NCI-H1417 (cell line): ENCODE measurements at regions not wholly inside any gene's neighbourhood (a gene's known extent, or its start where the extent isn't known, plus 50 kb on each side); places are given as distances from the start of the nearest gene placed in this dataset.

Experiments
- DNase-seq, 3 experiments: peaks; one replicate each; lab custom pipeline; 2025; lab: John Stamatoyannopoulos, UW

DNA sequence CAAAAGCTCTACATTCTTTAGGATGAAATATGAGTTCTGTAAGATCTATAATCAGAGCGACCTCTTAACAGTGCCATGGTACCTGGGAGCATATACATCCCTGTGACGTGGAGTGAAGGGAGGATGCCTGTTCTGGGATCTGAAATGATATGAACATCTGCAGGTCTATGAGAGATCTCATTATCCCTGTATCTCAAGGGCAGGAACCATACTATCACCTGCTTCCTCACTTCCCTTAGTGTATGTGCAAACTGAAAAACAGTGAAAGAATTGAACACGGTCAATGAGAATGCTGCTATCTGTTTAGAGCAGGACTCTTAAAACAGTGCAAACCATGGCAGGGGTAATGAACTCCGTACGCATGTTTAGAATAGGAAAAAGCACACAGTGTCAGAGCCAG lies 364.0 kb downstream of the LPIN1 start:
- no peak for DNase-seq

DNA sequence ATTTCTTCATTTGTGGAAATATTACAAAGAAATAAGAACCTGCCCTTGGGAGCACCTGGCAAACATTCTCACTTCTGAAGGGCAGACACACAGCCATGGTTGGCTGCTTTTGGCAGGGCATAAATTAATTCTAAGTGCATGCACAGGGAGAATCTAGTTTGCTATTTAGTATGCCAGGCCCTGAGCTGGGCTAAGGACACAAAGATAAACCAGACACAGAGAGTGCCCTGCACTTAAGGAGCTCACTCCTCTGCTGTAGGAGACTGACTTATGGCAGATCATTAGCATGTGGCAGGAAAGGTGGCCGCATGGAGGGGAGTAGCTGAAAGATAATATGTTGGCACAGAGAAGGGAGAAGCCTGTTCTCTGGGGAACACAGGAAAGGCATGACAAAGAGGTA lies 367.0 kb downstream of the LPIN1 start:
- DNase-seq, result peak in 1 of 3 experiments; percentile 56

DNA sequence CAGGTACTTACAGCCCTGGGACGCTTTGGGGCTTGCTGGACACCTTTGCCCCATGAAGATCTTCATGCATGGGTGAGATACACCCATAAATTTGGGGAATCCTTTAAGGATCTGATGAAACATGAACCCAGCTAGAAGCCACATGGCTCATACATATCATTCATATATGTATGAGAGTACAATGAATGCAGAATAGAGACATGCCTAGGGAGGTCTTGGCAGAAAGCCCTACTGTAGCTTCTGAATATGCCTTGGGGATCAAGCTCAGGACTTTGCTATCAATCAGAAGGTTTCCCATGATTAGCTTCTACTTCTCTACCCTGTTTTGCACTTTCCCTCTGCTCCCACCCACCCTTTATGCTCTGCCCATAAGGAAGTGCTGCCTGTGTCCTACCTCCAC lies 368.4 kb downstream of the LPIN1 start:
- DNase-seq, result no peak

DNA sequence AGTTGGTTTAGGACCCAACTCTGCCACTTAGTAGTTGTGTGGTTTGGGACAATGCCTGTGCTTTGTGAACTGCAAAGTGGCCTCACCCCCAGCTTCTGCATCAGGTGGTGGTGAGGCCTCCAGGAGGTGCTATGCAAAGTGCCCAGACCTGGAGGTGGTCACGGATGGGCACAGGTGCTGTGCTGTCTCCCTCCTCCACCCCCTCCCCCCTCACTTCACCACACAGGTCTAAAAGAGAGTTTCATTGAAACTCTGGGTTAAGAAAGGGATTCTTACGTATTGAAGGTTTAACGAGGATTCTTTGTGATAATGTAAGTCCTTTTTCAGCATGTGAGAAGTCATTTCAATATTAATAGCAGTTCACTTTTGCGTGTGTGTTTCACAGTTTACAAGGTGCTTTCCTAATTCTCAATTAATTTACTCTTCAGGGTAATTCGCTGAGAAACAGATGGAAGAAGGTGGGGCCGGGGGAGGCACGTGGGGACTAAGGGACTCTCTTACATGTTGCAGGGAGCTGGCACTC lies 369.9 kb downstream of the LPIN1 start:
- no peak for DNase-seq

DNA sequence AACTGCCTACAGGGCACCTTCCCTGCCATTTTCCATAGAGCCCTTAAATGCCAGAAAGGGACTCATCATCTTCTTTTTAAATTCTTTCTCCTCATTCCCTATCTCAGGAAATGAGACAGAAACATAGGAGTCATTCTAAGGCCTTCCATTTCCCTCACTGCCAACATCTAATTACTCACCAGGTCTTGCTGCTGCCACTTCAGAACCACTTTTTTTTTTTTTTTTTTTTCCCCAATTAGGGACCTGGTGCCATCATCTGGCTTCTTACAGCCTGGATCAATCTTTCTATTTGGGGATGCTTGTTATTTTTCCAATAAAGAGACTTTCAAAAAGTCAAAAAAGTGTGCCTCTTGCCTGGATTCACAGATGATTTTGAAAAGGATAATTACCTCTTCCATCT lies 373.4 kb downstream of the LPIN1 start:
- DNase-seq, result no peak

DNA sequence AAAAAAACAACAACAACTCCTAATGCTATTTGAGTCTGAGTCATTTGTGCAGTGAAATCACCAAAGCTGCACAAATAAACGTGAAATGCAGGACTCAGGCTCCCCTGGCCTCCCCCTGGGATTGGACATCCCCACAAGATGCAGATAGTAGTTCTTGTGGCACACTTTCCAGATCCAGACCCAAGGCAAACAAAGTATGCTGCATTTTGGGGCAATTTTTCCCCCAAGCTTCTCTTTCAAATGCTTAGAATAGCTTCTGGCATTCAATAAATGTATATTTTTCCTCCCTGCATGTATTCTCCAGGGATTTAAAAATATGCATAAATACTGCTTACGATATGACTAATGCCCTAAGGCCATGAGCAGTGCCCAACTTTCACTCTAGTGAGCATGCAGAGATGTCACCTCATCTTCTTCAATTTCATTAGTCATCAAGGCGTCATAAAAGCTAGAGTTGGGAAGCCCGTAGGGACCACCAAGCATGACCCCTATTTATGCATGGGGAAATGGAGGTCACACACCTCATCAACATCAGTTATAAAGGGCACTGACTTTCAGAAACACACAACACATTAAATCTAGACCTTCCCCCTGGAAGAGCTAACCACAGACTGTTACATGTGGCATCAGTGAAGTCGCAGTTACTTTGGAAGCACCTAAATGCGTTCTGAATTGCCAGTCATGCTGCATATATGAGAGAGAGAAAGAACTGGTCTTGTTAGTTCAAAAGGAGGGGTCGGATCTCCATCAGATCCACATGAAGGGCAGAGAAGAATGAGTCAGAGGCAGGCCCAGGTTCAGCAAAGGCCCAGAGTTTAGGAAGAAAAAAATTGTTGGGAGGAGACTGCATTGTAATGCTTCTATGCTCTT lies 374.1 kb downstream of the LPIN1 start:
- no peak for DNase-seq

DNA sequence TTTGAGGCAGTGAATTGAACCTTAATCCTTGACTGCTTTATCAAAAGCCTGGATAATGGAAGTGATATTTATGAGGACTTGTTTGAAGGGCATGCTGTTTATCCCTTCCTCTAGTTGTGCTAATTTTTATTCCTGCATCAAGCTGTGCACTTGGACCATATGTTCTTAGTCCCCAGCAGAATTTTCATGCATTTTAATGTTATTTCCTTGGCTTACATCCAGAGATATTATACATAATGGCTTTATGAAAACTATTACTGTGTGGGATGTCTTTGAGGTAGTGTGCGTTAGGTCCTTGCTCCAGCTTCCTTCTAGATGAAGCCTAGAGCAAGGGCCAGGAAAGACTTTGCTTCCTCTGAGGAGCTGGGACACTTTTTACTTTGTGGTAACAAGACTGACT lies 378.4 kb downstream of the LPIN1 start:
- DNase-seq, result no peak

DNA sequence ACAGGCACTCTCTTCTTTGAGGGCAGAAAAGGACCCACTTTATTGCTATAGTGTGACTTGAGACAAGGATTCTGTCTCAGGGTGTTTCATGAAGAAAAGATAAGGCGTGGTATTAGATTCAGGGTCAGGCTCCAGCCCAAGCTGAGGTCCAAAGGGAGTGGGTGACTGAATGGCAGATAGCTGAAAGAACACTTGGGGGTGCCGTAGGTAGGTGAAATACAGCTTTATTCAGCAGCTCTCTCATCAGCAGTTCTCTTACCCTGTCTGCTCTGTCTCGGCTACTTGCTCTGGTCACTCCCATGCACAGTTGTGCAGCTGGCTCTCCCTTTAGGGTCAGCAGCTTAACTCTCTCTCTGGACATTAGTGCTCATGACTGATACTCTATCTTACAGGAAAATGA lies 379.9 kb downstream of the LPIN1 start:
- peak in 1 of 3 experiments; percentile 10 for DNase-seq

DNA sequence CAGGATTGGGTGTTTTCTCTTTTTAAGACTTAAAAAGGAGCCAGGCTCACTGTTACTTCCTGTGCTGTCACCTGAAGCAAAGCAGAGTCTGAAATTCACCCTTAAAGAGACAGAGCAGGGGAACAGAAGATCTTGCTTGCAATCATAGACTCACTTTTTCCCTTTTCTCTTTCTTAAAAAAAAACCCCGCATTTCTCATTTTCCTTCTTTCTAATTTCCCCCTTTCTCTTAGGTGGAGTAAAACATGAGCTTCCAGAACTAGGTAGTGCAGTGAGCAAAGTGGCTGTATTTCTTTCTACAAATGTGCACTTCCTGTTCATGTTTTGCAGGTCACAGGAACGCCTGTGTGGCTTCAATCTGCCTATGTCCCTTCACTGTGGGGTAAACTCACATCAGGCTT lies 381.2 kb downstream of the LPIN1 start:
- DNase-seq, result no peak

DNA sequence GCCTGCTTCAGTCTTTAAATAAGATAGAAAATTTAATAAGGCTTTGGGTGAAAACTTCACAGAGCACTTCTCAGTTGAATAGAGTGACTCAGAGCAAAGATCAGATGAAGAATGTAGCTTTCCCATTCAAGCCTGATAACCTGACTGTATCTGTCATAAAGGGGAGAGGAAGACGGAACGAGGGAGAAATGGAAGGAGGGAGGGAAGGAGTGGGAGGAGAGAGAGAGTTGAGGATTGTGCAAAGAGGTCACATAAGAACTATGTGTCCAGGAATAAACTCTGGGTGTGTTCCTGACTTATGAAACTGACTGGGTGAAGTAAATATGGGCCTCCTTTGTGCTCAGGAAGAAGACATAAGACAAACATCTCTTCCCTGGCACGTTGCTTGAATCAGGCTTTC lies 385.5 kb downstream of the LPIN1 start:
- DNase-seq, result no peak

DNA sequence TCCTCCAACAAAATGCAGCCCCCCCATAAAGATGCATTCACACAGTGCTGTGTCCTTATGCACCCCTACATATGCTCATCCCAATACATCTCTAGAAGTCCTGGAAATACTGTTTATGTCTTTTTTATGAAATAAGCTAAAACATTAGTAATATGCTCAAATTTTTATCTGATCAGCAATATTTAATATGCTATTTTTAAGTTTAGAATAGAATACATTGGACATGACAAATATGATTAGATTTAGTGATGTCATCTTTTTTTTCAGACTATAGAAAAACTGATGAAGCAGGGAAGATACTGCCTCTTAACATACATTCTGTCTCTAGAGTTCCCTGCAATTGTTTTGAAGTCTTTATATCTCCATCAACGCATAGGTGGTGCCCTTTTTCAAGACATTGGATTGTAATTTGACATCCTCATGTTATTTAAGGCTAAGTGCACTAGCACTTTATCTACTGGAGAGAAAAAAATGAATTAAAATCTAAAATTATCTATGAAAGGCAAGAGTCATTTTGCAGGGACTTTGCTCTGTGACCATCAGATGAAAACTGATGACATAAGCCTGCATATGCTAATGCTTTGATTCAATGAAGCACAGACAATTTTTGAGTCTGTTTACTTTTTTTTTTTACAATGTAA lies 395.3 kb downstream of the LPIN1 start:
- no peak for DNase-seq

DNA sequence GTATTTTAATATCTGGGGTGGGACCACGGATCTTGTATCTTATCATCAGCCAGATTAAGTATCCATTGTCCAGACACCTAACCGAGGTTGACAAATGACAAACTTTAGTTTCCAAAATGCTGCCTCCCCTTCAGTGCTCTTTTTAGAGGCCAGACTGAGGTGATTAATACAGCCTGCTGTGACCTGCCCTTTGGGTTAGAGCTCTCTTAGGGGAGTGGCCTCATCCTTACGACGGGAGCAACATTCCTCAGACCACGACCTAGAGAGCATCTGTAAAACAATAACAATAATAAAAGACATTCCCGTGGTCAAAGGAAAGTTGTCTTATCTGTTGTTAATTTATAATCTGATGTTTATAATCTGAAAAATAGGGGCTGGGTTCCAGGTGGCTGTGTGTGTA lies 405.3 kb downstream of the LPIN1 start:
- no peak for DNase-seq

DNA sequence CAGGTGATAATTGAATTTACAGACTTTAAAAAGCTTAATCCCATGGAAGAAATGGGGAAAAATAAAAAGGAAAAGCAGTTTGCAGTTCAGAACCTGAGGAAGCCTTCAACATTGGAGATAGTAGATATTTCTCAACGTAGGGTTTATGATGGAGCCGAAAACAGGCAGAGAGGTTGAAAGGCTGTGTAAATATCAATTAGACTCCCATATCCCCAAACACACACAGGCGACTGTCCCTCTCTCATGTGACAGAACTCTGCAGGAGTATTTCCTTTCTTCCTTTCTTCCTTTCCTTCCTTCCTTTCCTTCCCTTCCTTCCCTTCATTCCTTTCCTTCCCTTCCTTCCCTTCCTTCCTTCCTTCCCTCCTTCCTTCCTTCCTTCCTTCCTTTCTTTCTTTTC lies 406.5 kb downstream of the LPIN1 start:
- peak in 1 of 3 experiments; percentile 31 for DNase-seq

DNA sequence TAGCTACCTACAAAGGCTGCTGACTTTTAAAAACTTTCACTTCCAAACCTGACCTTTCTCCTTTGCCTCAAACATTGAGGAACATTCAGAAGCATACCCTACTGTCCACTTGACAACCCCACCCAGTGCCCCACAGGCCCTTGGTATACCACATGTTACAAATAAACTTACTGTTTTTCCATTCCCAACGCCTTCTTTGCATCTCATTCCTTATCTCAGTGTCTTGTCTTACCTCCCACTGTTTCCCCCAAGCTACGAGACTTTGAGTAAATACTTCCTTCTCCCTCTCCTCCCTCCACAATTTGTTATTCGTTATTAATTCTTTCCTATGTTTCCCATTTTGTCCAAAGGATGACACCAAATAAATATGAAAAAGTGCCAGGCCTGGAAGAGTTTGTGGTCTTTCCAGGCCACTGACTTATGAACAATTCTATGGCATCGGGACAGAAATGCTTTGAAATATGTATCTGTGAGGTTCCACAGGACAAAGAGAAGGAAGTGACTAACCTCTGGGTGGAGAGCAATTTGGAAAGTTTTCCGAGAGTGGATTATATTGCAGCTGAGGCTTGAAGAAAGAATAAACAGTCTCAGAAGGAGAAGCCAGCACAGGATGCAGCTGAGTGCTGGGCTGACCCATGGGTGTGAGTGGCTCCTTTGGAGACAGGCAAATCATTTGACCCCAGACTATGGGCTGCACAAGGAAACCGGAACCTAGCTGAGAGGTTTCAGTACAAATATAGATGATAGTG lies 409.0 kb downstream of the LPIN1 start:
- DNase-seq, result no peak

DNA sequence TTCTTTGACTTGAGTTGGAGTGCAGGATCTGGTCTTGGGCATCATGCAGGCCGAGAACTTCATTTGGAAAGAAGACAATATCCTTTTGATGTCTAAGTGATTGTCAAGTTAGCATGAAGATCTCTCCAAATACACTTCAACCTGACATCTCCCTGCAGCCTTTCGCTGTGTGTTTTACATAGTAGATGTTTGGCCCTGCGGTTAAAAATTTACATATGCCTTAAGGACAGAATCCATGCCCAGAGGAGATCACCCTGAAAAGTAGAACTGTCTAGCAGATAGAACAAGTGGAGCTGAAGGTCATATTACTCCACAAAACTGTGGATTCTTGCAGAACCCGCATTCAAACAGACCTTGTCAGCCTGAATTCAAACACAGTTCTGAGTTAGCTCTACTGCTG lies 409.9 kb downstream of the LPIN1 start:
- DNase-seq, result no peak

DNA sequence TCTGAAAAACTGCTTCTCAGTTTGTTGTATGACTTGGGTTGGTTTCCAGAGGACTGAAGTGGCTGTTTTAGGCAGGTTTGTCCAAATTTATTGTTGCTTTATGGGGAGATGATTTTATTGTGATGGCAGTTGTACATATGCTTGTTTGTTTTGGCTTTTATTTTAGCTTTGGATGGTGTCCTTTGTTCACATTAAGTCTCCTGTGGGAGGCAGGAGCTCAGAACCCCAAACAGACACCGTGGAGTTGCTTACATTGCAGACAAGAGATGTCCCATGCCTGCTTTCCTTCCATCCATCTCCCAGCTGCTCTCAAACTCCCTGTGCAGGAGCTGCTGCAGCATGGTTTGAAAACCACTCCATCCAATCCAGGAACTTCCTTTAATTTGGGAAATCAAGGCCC lies 414.7 kb downstream of the LPIN1 start:
- DNase-seq, result no peak

DNA sequence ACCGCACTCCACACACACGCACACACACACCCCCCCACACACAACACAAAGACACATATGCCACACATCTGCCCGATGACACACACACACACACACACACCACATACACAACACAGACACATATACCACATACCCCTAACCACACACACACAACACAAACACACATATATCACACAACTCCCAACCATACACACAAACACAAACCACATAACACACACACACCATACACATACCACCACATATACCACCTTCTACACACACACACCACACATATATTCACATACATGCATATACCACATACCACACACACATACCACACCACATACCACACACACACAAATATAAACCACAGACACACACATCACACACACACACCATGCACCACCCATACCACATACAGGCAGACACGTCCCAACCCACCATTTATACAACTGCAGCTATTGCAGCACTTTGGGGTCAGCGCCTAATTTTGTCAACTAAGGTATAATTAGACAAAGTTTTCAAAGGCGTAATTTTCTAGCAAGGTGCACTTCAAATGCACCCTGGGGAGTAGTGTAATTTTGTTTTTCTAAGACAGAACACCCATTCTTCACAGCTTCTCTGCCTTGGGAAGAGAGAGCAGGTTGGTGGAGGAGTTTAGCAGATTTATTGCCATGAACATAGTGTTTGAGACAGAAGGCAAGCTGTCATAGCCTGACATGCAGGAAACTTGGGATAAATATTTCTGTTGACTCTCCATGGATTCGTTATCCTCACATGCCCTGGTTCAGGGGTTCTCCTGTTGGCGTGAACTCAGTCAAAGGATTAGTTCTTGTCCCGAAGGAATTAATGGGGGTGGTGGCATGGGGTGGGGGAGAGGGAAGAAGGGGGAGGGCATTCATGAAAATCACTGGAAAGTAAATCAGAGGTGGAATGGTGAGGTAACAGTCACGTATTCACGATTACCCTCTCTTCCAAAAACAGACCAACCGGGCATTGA lies 416.1 kb downstream of the LPIN1 start:
- peak in 2 of 3 experiments; percentile 38 to 79 for DNase-seq

DNA sequence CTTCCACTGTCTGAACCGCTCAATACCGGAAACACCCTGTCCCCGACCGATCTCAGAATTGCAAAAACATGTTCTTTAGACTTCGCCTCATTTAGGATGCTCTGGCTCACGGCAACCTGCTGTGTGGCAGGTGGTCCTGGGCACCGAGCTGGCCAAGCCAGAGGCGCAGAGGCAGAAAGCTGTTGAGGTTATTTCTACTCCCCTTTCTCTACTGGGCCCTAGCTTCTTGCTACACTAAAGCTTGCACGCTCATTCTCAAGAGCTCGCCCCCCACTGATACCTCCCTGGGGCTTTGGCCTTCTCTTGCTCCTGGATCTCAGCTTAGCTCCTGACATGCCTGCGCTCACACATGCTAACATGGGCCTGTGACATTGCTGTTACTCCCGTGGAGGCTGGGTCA lies 417.4 kb downstream of the LPIN1 start:
- no peak for DNase-seq

DNA sequence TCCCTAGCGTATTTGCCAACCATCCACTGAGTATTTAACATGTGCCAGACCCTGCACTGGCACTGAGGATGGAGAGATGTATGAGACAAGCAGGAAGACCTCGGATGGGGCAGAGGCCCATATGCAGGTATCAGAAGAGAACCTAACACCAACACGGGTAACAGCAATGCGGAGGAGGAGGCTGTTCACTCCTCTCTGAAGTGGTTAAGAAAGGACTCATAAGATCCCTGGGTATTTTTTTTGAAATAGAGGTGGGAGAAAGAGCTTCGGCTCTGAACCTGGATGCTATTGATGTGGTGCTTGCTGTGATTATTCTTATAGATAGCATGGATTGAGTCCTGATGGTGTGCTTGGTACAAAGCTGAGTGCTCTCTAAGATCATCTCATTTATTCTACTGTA lies 418.3 kb downstream of the LPIN1 start:
- DNase-seq, result no peak

DNA sequence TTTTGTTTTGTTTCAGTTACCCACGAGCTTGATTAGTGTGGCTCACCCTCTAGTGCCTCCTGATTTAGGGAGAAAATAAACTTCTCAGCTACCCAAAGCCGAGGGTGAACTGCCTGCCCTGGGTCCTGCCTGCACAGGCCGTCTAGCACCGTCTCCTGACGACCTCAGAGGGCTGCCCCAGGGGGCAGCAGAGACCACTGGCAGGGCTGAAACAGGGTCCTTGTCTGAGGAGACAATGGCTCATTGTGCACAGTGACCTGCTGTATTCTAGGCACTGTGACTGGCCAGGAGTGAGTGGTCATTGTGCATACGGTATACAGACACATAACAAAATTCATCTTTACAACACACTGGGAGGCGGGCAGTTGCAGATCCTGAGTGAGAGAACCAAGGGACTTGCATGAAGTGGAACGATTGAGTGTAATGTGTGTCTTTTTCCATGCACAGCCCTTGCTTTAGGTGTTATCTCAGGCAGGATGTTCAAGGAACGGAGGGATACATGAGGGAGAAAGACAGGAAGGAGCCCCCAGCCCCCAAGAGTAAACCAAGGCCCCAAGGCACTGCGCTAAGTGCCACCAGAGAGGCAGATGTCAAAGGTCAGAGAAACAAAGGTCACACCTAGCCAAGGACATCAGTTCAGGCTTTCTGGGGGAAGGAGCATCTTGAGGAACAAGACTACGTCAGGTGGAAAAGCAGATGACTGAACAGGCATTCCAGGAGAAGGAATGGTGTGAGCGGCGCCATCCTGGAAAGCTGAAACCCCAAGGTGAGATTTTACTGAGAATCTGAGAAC lies 421.3 kb downstream of the LPIN1 start:
- DNase-seq, result peak in 1 of 3 experiments; percentile 28

DNA sequence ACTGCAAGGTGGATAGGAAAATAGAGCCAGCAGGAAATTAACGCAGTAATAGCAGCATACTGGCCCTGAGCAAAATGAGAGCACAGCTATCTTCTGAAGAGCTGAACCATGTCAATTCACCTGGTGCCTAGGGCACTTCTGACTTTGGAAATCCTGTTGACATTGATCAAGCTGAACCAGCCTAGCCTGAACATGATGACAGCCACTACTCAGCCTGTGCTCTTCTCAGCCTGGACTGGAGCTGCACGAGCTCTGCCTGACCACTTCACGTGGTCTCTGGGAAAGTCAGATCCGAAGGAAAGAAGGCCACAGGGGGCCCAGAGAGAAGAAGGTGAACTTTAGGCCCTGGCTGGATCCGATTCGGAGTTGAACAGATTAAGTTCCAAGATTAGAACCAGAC lies 421.9 kb downstream of the LPIN1 start:
- DNase-seq, result peak in 1 of 3 experiments; percentile 12
